ENCODE measurements at regions not wholly inside any gene's neighbourhood (a gene's known extent, or its start where the extent isn't known, plus 50 kb on each side); places are given as distances from the start of the nearest gene placed in this dataset.

GRCh38 chr18:24937639-24938275 lies 414.2 kb downstream of the ZNF521 start:
- no peak for DNase-seq (ENCODE audit: low spot score)

GRCh38 chr18:24940416-24940815 lies 411.6 kb downstream of the ZNF521 start:
- DNase-seq (ENCODE audit: low spot score), result no peak

GRCh38 chr18:24941174-24941951 lies 410.6 kb downstream of the ZNF521 start:
- DNase-seq (ENCODE audit: low spot score), result no peak

- DNase-seq (ENCODE audit: low spot score), result no peak
Measured at GRCh38 chr18:24942144-24942543, 409.8 kb downstream of the ZNF521 start.

- DNase-seq (ENCODE audit: low spot score), result no peak
Measured at GRCh38 chr18:24947521-24948305, 404.3 kb downstream of the ZNF521 start.

GRCh38 chr18:24949908-24950307 lies 402.1 kb downstream of the ZNF521 start:
- no peak for DNase-seq (ENCODE audit: low spot score)

- no peak for DNase-seq (ENCODE audit: low spot score)
Measured at GRCh38 chr18:24954341-24954740, 397.6 kb downstream of the ZNF521 start.

GRCh38 chr18:24958001-24958400 lies 394.0 kb downstream of the ZNF521 start:
- DNase-seq (ENCODE audit: low spot score), result no peak

GRCh38 chr18:24959051-24959476 lies 392.9 kb downstream of the ZNF521 start:
- no peak for DNase-seq (ENCODE audit: low spot score)

- DNase-seq (ENCODE audit: low spot score), result peak; percentile 18
Measured at GRCh38 chr18:24964216-24964615, 387.8 kb downstream of the ZNF521 start.

GRCh38 chr18:24968238-24968775 lies 383.7 kb downstream of the ZNF521 start:
- no peak for DNase-seq (ENCODE audit: low spot score)

- no peak for DNase-seq (ENCODE audit: low spot score)
Measured at GRCh38 chr18:24972577-24972976, 379.4 kb downstream of the ZNF521 start.

GRCh38 chr18:24974431-24974830 lies 377.5 kb downstream of the ZNF521 start:
- no peak for DNase-seq (ENCODE audit: low spot score)

- no peak for DNase-seq (ENCODE audit: low spot score)
Measured at GRCh38 chr18:24975496-24976372, 376.2 kb downstream of the ZNF521 start.

GRCh38 chr18:24976502-24976901 lies 375.5 kb downstream of the ZNF521 start:
- no peak for DNase-seq (ENCODE audit: low spot score)

- DNase-seq (ENCODE audit: low spot score), result no peak
Measured at GRCh38 chr18:24979235-24979634, 372.7 kb downstream of the ZNF521 start.

- DNase-seq (ENCODE audit: low spot score), result no peak
Measured at GRCh38 chr18:24982831-24983230, 369.1 kb downstream of the ZNF521 start.

- DNase-seq (ENCODE audit: low spot score), result no peak
Measured at GRCh38 chr18:24983566-24984139, 368.3 kb downstream of the ZNF521 start.

- DNase-seq (ENCODE audit: low spot score), result no peak
Measured at GRCh38 chr18:24985586-24985985, 366.4 kb downstream of the ZNF521 start.

GRCh38 chr18:24986666-24987302 lies 365.2 kb downstream of the ZNF521 start:
- no peak for DNase-seq (ENCODE audit: low spot score)
